ENCODE measurements at regions not wholly inside any gene's neighbourhood (a gene's known extent, or its start where the extent isn't known, plus 50 kb on each side); places are given as distances from the start of the nearest gene placed in this dataset.

DNA sequence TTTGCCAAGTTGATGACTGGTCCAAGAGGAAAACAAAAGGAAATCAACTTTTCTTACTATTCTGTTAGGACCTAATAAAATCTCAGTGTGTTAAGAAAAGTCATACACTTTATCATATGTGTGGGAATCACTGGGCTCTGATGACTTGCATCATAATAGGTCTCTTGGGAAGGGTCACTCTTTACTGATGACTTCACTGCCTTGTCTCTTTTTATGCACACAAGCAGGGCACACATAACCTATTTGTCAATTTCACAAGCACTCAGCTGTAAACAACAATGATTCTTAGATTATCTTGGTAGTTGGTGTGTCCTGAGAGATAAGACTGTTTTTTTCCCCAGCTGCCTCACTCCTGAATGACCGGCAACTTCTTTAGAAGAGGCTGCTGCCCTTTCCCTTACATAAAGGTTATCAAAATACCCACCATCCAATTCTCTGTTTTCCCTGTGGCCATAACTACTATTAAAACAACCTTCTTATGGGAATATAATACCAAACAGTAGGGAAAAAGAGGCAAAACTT lies 50.9 kb upstream of the INSM2 start:
- H3K4me3 ChIP-seq (ENCODE audit: low read length), result no peak overlapping the region
- TF ChIP-seq CTCF (conservative IDR thresholded peaks at IDR 0.05; ENCODE audit: low read depth, low read length), result no peak
- no peak for DNase-seq (ENCODE audit: low read depth)

Data from retinal pigment epithelial cell (primary cell).